ENCODE measurements at regions not wholly inside any gene's neighbourhood (a gene's known extent, or its start where the extent isn't known, plus 50 kb on each side); places are given as distances from the start of the nearest gene placed in this dataset.

- no peak for DNase-seq
Measured at GRCh38 chr6:11633741-11634509, 96.4 kb downstream of the TMEM170B start.

- no peak for DNase-seq
Measured at GRCh38 chr6:11634948-11635347, 97.4 kb downstream of the TMEM170B start.

- DNase-seq: no peak
Measured at GRCh38 chr6:11636121-11636520, 98.6 kb downstream of the TMEM170B start.

- no peak for DNase-seq
Measured at GRCh38 chr6:11637266-11637665, 99.7 kb downstream of the TMEM170B start.

- no peak for DNase-seq
Measured at GRCh38 chr6:11639376-11640235, 102.1 kb downstream of the TMEM170B start.

- no peak for DNase-seq
Measured at GRCh38 chr6:11640486-11640885, 102.9 kb downstream of the TMEM170B start.

GRCh38 chr6:11644071-11644470 lies 106.5 kb downstream of the TMEM170B start:
- DNase-seq: no peak

GRCh38 chr6:11644601-11645000 lies 107.1 kb downstream of the TMEM170B start:
- no peak for DNase-seq

- no peak for DNase-seq
Measured at GRCh38 chr6:11645016-11645415, 107.5 kb downstream of the TMEM170B start.

GRCh38 chr6:11648436-11648775 lies 110.9 kb downstream of the TMEM170B start:
- no peak for DNase-seq

GRCh38 chr6:11648889-11649288 lies 111.3 kb downstream of the TMEM170B start:
- no peak for DNase-seq

- DNase-seq: no peak
Measured at GRCh38 chr6:11650025-11650696, 112.6 kb downstream of the TMEM170B start.

GRCh38 chr6:11650711-11651110 lies 113.2 kb downstream of the TMEM170B start:
- no peak for DNase-seq

- peak; percentile 70 for DNase-seq
Measured at GRCh38 chr6:11653028-11653583, 115.6 kb downstream of the TMEM170B start.

GRCh38 chr6:11654876-11655275 lies 117.3 kb downstream of the TMEM170B start:
- DNase-seq: no peak

GRCh38 chr6:11656491-11656890 lies 118.9 kb downstream of the TMEM170B start:
- no peak for DNase-seq

GRCh38 chr6:11659757-11660156 lies 118.8 kb downstream of the ADTRP start:
- no peak for DNase-seq

- no peak for DNase-seq
Measured at GRCh38 chr6:11662323-11662722, 116.3 kb downstream of the ADTRP start.

- no peak for DNase-seq
Measured at GRCh38 chr6:11663519-11663918, 115.1 kb downstream of the ADTRP start.

Measured in T1000 (cell line).